ENCODE measurements at regions not wholly inside any gene's neighbourhood (a gene's known extent, or its start where the extent isn't known, plus 50 kb on each side); places are given as distances from the start of the nearest gene placed in this dataset.

- H3K79me2 ChIP-seq (ENCODE audit: insufficient read depth, low read length) = no peaks in the 10 kb centered on the region
These were observed 67.8 kb upstream of the PCDH10 start for GRCh38 chr4:133081246-133081645.

DNA sequence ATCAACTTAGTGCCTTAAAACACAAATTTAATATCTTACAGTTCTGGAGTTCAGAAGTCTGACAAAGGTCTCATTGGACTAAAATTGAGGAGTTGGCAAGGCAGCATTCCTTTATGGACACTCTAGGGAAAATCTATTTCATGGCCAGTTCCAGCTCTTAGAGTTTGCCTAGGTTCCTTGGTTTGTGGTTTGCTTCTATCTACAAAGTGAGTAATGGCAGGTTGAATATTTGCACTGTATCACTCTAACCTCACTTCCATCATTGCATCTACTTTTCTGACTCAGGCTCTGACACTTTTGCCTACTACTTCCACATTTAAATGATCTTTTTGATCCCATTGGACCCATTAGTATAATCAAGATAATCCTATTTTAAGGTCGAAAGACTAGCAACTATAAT lies 64.7 kb upstream of the PCDH10 start:
- H3K4me2 ChIP-seq (ENCODE audit: low read depth, low read length, poor library complexity, severe bottlenecking) = no peak overlapping the region
- H2AFZ ChIP-seq (ENCODE audit: low read length) = no peak overlapping the region
- H4K20me1 ChIP-seq (ENCODE audit: insufficient read depth, low read length, poor library complexity, severe bottlenecking) = no peaks in the 10 kb centered on the region
- no peaks in the 10 kb centered on the region for H3K4me1 ChIP-seq (ENCODE audit: insufficient read depth, low read length, poor library complexity, severe bottlenecking)
- H3K9me3 ChIP-seq (ENCODE audit: insufficient read depth, low read depth, low read length) = no peaks in the 10 kb centered on the region
- H3K9ac ChIP-seq (ENCODE audit: low read depth, low read length, poor library complexity, severe bottlenecking) = no peak overlapping the region
- H3K4me3 ChIP-seq (ENCODE audit: low read length, poor library complexity, severe bottlenecking) = no peak overlapping the region
- no peaks in the 10 kb centered on the region for H3K27me3 ChIP-seq (ENCODE audit: insufficient read depth, low read length, poor library complexity, severe bottlenecking)
- H3K79me2 ChIP-seq (ENCODE audit: insufficient read depth, low read length) = no peaks in the 10 kb centered on the region
- TF ChIP-seq EZH2phosphoT487 (IDR thresholded peaks at IDR 0.05; ENCODE audit: borderline replicate concordance) (no peak), CTCF (conservative IDR thresholded peaks at IDR 0.05; ENCODE audit: low read length) (no peak)
- no peaks in the 10 kb centered on the region for H3K36me3 ChIP-seq (ENCODE audit: insufficient read depth, low read length)
- H3F3A ChIP-seq (ENCODE audit: low read depth) = no peaks in the 10 kb centered on the region
- no peaks in the 10 kb centered on the region for H3K9me2 ChIP-seq (replicated peaks; ENCODE audit: low read depth, low read length)

More at GRCh38 chr4:133081246-133081645, 67.8 kb upstream of the PCDH10 start:
- Histone ChIP-seq H3K36me3 (ENCODE audit: insufficient read depth, low read length) (no peaks in the 10 kb centered on the region), H2AFZ (ENCODE audit: low read length) (no peak overlapping the region; the same call in 1 of the 2 replicates), H3K4me3 (ENCODE audit: low read length, poor library complexity, severe bottlenecking) (no peak overlapping the region), H3F3A (ENCODE audit: low read depth) (no peaks in the 10 kb centered on the region), H3K4me1 (ENCODE audit: insufficient read depth, low read length, poor library complexity, severe bottlenecking) (no peaks in the 10 kb centered on the region), H4K20me1 (ENCODE audit: insufficient read depth, low read length, poor library complexity, severe bottlenecking) (no peaks in the 10 kb centered on the region), H3K9ac (ENCODE audit: low read depth, low read length, poor library complexity, severe bottlenecking) (no peak overlapping the region), H3K27me3 (ENCODE audit: insufficient read depth, low read length, poor library complexity, severe bottlenecking) (no peaks in the 10 kb centered on the region), H3K9me2 (replicated peaks; ENCODE audit: low read depth, low read length) (no peaks in the 10 kb centered on the region), H3K9me3 (ENCODE audit: insufficient read depth, low read depth, low read length) (peaks cover 9% of the 10 kb centered on the region; the same call in 1 of the 2 replicates), H3K4me2 (ENCODE audit: low read depth, low read length, poor library complexity, severe bottlenecking) (no peak overlapping the region)
- TF ChIP-seq CTCF (conservative IDR thresholded peaks at IDR 0.05; ENCODE audit: low read length) = no peak; the same call in 1 of the 2 replicates
- TF ChIP-seq EZH2phosphoT487 (IDR thresholded peaks at IDR 0.05; ENCODE audit: borderline replicate concordance) = no peak

DNA sequence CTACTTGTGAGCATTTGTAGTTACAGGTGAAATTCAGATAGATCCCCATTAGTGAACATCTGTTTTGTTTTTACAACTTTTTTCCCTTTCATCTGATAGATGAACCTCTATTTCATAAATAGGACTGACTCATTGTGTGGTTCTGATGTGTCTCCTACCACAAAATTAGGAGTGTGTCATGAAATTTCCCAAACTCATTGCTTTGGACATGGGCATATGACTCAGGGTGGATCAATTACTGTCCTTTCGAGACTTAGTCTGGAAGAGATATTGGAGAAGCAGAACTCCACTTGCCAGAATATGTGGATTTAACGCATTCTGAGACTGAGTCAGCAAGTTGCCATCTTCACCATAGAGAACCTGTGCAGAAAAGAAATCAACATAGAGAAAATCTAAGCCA lies 53.5 kb upstream of the PCDH10 start:
- TF ChIP-seq EZH2phosphoT487 (IDR thresholded peaks at IDR 0.05; ENCODE audit: borderline replicate concordance) (no peak), CTCF (conservative IDR thresholded peaks at IDR 0.05; ENCODE audit: low read length) (no peak)
- H3K9me3 ChIP-seq (ENCODE audit: insufficient read depth, low read depth, low read length) = no peaks in the 10 kb centered on the region
- H3K9me2 ChIP-seq (replicated peaks; ENCODE audit: low read depth, low read length) = no peaks in the 10 kb centered on the region
- no peak overlapping the region for H2AFZ ChIP-seq (ENCODE audit: low read length)
- H3K4me2 ChIP-seq (ENCODE audit: low read depth, low read length, poor library complexity, severe bottlenecking) = no peak overlapping the region
- H3K79me2 ChIP-seq (ENCODE audit: insufficient read depth, low read length) = no peaks in the 10 kb centered on the region
- H3K4me1 ChIP-seq (ENCODE audit: insufficient read depth, low read length, poor library complexity, severe bottlenecking) = no peaks in the 10 kb centered on the region
- H3K9ac ChIP-seq (ENCODE audit: low read depth, low read length, poor library complexity, severe bottlenecking) = no peak overlapping the region
- H3K27me3 ChIP-seq (ENCODE audit: insufficient read depth, low read length, poor library complexity, severe bottlenecking) = no peaks in the 10 kb centered on the region
- no peaks in the 10 kb centered on the region for H3K36me3 ChIP-seq (ENCODE audit: insufficient read depth, low read length)
- no peaks in the 10 kb centered on the region for H4K20me1 ChIP-seq (ENCODE audit: insufficient read depth, low read length, poor library complexity, severe bottlenecking)
- H3K4me3 ChIP-seq (ENCODE audit: low read length, poor library complexity, severe bottlenecking) = no peak overlapping the region
- H3F3A ChIP-seq (ENCODE audit: low read depth) = no peaks in the 10 kb centered on the region

Measured in Loucy (cell line).